GM21515 (cell line): ENCODE measurements at regions not wholly inside any gene's neighbourhood (a gene's known extent, or its start where the extent isn't known, plus 50 kb on each side); places are given as distances from the start of the nearest gene placed in this dataset.
"Not testable (repeated sequence)": the region's sequence is repeated elsewhere in the genome, so short reads cannot be mapped to it uniquely, and the experiment has no call there.

Source experiments
- ATAC-seq: cut with Tn5 transposase; IDR thresholded peaks from one replicate; pipeline ENCODE4 v1.9.1; 2021; ENCODE audit not compliant: unreplicated experiment

- ATAC-seq = no peak
These were observed 293.1 kb downstream of the TRIML1 start for GRCh38 chr4:188432328-188432727.

GRCh38 chr4:188433741-188434315 is 294.6 kb downstream of the TRIML1 start:
- ATAC-seq = no peak

- ATAC-seq = no peak
These were observed 295.4 kb downstream of the TRIML1 start for GRCh38 chr4:188434643-188435042.

DNA sequence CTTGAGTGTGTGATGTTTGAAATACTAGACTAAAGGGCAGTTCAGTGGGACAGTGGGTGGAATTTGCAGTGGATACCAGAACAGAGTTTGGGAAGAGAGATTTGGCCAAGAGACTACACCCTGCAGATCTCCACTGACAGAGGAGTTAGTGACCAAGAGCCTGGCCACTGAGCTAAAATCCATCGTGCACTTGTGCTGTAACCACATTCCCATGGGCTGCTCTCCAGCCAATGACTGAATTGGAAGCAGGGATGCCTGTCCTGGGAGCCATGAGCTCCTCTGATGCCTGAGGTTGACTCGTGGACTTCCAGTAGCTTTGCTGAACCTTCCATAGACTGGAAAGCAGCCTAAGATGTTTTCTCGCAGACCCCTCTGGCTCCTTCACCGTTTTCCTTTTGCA is 296.1 kb downstream of the TRIML1 start:
- ATAC-seq = no peak

DNA sequence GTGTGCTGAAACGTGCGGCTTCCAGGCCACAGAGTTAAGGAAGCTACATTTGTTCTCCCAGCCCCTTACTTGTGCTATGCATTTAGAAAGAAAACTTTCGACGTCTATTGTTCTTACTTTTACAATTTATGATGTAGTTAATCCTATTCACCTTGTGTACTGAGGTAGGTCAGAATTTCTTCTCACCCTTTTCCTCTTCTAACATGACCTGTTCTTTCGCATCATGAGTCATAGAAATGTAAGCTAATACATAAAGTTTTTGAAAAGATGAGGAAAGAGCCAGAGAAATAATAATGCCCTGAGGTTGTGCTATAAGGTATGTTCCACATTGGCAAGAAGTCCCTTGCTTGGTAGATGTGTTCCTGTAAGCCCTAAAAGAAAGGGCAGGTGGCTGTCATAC is 298.3 kb downstream of the TRIML1 start:
- no peak for ATAC-seq

- not testable (repeated sequence) for ATAC-seq
These were observed 299.2 kb downstream of the TRIML1 start for GRCh38 chr4:188438391-188438824.

DNA sequence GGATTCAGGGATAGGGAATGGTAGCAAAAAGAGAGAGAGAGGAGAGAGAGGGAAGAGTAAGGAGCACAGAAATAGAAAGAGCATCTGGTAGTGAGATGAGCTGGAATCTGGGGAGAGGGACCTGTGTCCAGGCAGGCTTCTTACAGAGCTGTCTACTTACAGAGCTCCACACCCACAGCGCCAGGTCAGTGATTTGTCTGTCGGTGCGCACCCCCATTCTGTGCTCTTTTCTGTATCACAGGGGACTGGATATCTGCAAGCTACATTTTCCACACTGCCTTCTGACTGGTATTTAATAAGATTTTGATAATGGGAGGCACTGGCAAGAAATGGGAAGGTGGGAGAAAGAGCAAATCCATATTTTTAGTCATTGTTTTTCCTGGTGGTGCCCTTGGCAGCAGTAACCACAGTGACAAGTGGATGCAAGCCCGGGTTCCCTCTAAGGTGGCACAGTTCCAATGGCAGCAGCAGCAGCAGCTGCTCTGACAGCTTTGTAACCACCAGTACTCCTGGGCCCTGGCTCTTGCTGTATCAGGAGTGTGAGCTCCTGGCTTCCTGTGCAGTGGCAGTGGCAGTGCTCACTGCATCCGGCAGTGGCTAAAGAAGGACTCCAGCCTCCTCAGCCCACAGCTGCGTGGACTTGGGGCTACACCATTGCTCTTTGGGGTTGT is 300.5 kb downstream of the TRIML1 start:
- no peak for ATAC-seq

DNA sequence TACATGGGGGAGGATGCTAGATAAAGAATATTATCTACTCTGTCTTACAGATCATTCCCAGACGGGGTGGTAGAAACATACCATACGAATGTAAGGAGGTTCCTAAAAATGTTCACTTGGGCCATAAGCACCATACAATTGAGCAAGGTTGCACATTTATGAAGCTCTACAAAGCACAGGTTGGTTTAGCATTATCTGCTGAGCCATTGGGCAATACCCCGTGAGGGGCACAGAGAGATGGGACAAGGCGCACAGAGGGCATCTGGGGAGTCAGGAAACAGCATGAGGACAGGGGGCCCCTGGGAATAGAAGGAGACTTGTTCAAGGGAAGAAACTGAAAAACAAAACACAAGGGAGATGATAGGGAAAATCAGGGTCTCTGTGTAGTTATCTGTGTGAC is 305.3 kb downstream of the TRIML1 start:
- no peak for ATAC-seq

- not testable (repeated sequence) for ATAC-seq
These were observed 309.8 kb downstream of the TRIML1 start for GRCh38 chr4:188448996-188449395.

- ATAC-seq = no peak
These were observed 311.3 kb downstream of the TRIML1 start for GRCh38 chr4:188450571-188450970.

GRCh38 chr4:188452097-188452496 is 312.9 kb downstream of the TRIML1 start:
- ATAC-seq = no peak

DNA sequence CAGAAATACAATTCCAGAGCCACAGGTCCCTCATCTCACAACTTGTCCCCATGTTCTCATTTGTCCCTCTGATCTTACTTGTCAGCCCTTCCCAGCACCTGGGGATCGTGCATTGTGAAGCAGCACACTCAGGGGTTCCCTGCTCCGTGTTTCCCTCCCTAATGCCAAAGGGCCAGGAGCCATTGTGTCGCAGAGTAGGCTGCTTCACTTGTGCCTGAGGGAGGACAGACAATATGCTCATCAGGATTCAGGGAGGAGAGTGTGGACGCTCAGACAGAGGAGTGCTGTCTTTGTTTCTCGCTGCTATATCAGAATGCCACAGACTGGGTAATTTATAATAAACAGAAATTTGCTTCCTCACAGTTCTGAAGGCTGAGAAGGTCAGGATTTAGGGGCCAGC is 315.3 kb downstream of the TRIML1 start:
- ATAC-seq = no peak

DNA sequence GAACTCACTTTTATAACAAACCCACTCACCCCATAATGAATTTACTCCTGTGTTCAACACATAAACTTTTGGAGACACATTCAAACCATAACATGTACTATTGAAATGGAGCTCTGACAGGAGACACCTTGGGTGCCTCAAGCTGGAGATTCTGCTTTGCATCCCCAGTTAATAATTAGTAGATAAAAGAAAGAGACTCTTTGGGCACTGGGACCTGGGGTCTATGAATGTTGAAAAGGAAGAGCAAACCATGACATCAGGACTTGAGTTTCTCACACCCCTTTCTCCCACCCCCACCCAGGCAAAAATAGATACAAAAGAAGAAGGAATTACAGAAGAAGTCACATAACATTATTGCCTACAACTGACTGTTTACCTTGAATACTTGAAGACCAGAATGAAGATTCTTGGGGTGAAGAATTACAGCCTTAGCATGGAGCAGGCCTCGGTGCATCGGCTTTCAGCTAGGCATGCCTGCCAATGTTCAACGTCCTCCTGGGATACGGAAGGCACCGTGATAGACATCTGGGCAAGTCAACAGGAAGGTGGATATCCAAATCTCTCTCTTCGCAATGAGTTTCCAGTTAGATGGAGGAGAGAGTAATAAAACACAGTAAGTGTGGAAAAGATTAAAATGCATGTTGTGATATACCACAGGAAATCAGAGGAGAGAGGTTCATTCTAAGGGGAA is 316.0 kb downstream of the TRIML1 start:
- no peak for ATAC-seq

DNA sequence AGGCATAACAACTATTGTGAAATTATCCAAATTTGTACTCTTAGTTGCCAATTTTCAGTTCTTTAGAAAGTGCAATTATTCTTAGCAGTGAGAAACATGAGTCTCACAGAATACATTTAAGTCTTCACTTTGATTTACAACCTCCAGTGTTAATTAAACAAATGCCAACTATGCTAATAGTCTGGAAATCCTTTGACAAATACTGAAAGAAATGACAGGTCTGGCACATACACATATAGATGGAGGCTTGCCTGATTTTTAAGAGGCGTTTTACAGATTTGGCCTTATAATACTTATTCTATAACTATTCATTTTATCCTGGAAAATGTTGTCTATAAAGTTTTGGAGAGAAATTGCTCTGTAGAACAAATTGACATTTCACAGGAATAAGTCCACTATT is 320.1 kb downstream of the TRIML1 start:
- ATAC-seq = no peak

- no peak for ATAC-seq
These were observed 324.7 kb downstream of the TRIML1 start for GRCh38 chr4:188463909-188464308.

DNA sequence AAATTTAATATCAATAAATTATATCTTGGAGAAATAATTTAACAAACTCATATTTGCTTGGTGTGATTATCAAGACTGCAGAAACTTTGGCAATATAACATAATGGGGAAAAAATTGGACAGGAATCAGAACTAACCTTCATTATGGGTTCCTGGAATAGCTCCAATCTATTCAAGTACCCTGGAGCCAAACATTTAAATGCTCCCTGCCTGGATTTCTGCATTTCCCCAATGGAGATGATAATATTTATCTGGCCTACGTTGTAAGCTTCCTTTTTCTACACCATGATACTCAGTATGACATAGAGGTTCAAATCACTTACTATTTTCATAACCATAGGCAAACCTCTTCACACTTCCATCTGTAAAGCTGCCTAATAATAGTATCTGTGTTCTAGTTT is 326.8 kb downstream of the TRIML1 start:
- no peak for ATAC-seq

GRCh38 chr4:188484256-188484655 is 345.0 kb downstream of the TRIML1 start:
- no peak for ATAC-seq

DNA sequence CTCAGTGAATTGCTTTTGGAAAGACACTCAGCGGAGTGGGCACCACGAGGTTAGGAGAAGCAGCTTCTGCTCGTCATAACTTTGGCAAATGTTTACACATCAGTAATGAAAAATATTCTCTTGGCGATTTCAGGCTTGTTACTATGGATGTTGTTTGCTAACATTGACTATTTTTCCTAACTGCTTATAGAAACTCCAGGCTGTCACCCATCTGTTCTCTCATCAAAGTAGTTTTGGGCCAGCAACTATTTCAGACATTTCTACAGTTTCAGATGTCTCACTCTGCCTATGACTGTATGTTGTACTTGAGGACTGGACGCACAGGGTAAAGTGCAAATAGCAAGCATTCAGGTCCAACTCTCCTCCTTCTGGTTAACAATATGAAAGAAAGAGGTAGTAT is 346.7 kb downstream of the TRIML1 start:
- no peak for ATAC-seq

DNA sequence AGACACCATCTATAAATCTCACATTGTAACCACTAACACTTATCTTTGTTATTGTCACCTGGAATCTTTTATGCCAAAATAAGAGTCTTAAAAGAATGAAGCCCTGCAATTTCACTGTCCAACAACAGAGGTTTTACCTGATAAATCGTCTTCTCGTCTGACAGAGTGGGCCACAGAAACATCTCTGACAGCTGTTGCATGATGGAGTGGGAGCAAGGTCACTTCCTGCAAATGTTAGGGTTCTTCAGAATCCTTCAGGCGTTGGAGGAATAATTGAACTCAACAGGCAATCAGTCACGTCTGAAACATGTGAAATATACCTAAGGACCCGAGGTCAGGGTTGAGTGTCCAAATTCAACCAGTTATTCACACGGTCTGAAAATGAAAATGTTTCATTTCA is 353.6 kb downstream of the TRIML1 start:
- ATAC-seq = no peak

GRCh38 chr4:188495169-188495568 is 355.9 kb downstream of the TRIML1 start:
- ATAC-seq = no peak

- no peak for ATAC-seq
These were observed 372.2 kb downstream of the TRIML1 start for GRCh38 chr4:188511431-188511830.

GRCh38 chr4:188532751-188533150 is 393.5 kb downstream of the TRIML1 start:
- ATAC-seq = no peak
